ENCODE measurements at regions not wholly inside any gene's neighbourhood (a gene's known extent, or its start where the extent isn't known, plus 50 kb on each side); places are given as distances from the start of the nearest gene placed in this dataset.

- H3K4me3 ChIP-seq (ENCODE audit: low read depth, low read length), result no peak overlapping the region
- no peaks in the 10 kb centered on the region for H3K9me3 ChIP-seq (ENCODE audit: severe bottlenecking)
- no peak for DNase-seq
- no peaks in the 10 kb centered on the region for H3K36me3 ChIP-seq
- TF ChIP-seq, protein P1, sequence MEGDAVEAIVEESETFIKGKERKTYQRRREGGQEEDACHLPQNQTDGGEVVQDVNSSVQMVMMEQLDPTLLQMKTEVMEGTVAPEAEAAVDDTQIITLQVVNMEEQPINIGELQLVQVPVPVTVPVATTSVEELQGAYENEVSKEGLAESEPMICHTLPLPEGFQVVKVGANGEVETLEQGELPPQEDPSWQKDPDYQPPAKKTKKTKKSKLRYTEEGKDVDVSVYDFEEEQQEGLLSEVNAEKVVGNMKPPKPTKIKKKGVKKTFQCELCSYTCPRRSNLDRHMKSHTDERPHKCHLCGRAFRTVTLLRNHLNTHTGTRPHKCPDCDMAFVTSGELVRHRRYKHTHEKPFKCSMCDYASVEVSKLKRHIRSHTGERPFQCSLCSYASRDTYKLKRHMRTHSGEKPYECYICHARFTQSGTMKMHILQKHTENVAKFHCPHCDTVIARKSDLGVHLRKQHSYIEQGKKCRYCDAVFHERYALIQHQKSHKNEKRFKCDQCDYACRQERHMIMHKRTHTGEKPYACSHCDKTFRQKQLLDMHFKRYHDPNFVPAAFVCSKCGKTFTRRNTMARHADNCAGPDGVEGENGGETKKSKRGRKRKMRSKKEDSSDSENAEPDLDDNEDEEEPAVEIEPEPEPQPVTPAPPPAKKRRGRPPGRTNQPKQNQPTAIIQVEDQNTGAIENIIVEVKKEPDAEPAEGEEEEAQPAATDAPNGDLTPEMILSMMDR (IDR thresholded peaks at IDR 0.05; ENCODE audit: low read depth, low read length), result no peak
- no peaks in the 10 kb centered on the region for H3K27me3 ChIP-seq (ENCODE audit: insufficient read depth, low read depth, severe bottlenecking)
- H3K27ac ChIP-seq, result no peak overlapping the region
Observed at GRCh38 chr7:25792586-25792985, 359.4 kb upstream of the NFE2L3 start.

DNA sequence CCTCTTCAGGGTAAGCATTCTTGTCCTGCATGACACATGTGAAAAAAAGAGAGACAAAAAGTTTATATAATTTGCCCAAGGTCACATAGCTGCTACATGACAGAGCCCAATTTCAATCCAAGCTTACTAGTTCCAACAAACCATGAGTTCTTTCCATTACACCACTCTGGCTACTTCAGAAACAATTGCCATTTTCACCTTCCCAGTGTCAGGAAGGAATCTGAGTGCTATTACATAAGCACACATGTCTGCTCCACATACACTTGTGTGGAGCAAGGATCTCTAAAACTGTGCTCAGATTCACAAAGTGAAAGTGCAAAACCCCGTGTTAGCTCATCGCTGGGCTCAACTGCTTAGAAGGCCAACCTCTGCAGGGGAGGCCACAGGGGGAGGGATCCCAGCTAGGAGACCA is 356.2 kb upstream of the NFE2L3 start:
- DNase-seq, result no peak
- Histone ChIP-seq H3K4me3 (ENCODE audit: low read depth, low read length) (no peak overlapping the region), H3K27ac (no peak overlapping the region), H3K36me3 (no peaks in the 10 kb centered on the region), H3K9me3 (ENCODE audit: severe bottlenecking) (no peaks in the 10 kb centered on the region), H3K27me3 (ENCODE audit: insufficient read depth, low read depth, severe bottlenecking) (no peaks in the 10 kb centered on the region)
- TF ChIP-seq, protein P1 (IDR thresholded peaks at IDR 0.05; ENCODE audit: low read depth, low read length), result no peak

- no peak for DNase-seq
- Histone ChIP-seq H3K27me3 (ENCODE audit: insufficient read depth, low read depth, severe bottlenecking) (no peaks in the 10 kb centered on the region), H3K9me3 (ENCODE audit: severe bottlenecking) (no peaks in the 10 kb centered on the region), H3K4me3 (ENCODE audit: low read depth, low read length) (no peak overlapping the region), H3K36me3 (no peaks in the 10 kb centered on the region), H3K27ac (no peak overlapping the region)
- TF ChIP-seq, protein P1 (IDR thresholded peaks at IDR 0.05; ENCODE audit: low read depth, low read length), result no peak
Observed at GRCh38 chr7:25798344-25798743, 353.7 kb upstream of the NFE2L3 start.

DNA sequence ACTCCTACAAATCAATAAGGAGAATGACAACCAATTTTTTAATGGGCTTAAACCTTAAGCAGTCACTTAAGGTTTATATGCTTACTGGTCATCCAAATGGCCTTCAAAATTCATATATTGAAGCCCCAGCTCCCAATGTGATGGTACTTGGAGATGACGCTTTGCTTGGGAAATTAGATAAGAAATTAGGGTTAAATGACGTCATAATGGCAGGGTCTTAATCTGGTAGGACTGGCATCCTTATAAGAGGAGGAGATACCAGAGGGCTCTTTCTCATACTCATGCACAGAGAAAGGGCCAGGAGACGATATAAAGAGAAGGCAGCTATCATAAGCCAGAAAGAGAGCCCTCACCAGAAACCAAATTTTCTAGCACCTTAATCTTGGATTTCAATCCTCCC is 350.8 kb upstream of the NFE2L3 start:
- H3K27ac ChIP-seq, result no peak overlapping the region
- TF ChIP-seq, protein P1 (IDR thresholded peaks at IDR 0.05; ENCODE audit: low read depth, low read length), result no peak
- no peaks in the 10 kb centered on the region for H3K9me3 ChIP-seq (ENCODE audit: severe bottlenecking)
- H3K27me3 ChIP-seq (ENCODE audit: insufficient read depth, low read depth, severe bottlenecking), result no peaks in the 10 kb centered on the region
- no peak for DNase-seq
- no peaks in the 10 kb centered on the region for H3K36me3 ChIP-seq
- H3K4me3 ChIP-seq (ENCODE audit: low read depth, low read length), result no peak overlapping the region

DNA sequence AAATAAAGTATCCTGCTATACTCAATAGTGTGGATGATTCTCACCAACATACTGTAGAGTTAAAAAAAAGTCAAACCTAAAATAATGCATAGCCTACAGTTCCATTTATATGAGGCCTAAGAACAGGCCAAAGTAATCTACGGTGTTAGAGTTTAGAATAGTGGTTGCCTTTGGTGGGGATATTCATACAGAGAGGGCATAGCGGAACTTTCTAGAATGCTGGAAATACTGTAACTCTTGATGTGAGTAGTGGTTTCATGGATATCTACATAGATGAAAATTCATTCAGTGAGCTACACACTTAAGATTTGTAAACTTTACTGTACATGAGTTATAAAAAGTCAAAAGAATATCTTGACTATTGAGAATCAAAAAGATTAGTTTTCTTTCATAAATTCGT is 349.9 kb upstream of the NFE2L3 start:
- DNase-seq, result no peak

GRCh38 chr7:25802473-25802872 is 349.5 kb upstream of the NFE2L3 start:
- H3K36me3 ChIP-seq, result no peaks in the 10 kb centered on the region
- no peaks in the 10 kb centered on the region for H3K9me3 ChIP-seq (ENCODE audit: severe bottlenecking)
- DNase-seq, result no peak
- no peak overlapping the region for H3K27ac ChIP-seq
- H3K27me3 ChIP-seq (ENCODE audit: insufficient read depth, low read depth, severe bottlenecking), result no peaks in the 10 kb centered on the region
- TF ChIP-seq, protein P1 (IDR thresholded peaks at IDR 0.05; ENCODE audit: low read depth, low read length), result no peak
- H3K4me3 ChIP-seq (ENCODE audit: low read depth, low read length), result no peak overlapping the region

More for the DNA sequence above, 349.9 kb upstream of the NFE2L3 start:
- TF ChIP-seq, protein P1 (IDR thresholded peaks at IDR 0.05; ENCODE audit: low read depth, low read length), result no peak
- H3K36me3 ChIP-seq, result no peaks in the 10 kb centered on the region
- no peaks in the 10 kb centered on the region for H3K9me3 ChIP-seq (ENCODE audit: severe bottlenecking)
- H3K27me3 ChIP-seq (ENCODE audit: insufficient read depth, low read depth, severe bottlenecking), result no peaks in the 10 kb centered on the region
- no peak overlapping the region for H3K27ac ChIP-seq
- H3K4me3 ChIP-seq (ENCODE audit: low read depth, low read length), result no peak overlapping the region

All from WERI-Rb-1 (cell line).